ENCODE measurements at regions not wholly inside any gene's neighbourhood (a gene's known extent, or its start where the extent isn't known, plus 50 kb on each side); places are given as distances from the start of the nearest gene placed in this dataset.

DNA sequence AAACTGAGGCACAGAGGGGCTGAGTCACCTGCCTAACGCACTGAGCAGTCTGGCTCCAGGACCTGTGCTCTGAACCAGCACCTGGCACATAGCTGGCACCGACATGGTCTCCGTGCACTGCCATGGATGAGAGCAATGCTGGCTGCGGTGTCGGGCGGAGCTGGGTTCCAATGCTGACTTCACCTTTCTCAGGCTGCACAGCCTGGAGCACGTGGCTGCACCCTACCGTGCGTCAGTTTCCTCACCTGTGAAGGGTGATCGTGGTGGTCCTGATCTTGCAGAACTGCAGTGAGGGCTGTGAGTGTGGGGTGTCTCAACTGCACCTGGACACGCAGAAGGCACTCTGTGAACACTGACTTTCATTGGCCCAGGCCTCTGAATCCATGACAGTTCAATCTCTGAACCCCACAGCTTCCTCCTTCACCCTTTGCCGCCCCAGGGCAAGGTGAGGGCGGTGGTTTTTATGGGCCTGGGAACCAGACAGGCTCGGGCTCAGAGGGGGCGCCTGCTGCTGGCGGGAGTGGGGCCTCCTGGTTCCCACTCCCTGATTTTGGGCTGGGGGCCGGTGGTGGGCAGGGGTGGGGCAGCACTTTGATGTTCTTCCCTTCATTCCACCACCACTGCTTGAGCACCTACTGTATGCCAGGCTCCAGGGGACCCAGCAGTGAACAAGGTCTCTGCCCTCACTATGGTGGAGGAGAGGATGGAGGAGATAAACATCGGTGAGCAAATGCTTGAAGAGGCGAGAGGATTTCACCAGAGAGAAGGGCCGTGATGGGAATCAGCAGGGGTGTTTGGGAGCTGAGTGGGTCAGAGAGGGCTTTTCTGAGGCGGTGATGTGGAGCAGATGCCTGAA is 102.9 kb downstream of the CEBPB start:
- CTCF ChIA-PET = interaction anchor here (0.9 to 1.3 kb wide), 5 partner anchors 9 to 170 kb away, joined by 3 to 4 read pairs (median 3); no protein-coding TSS in a partner anchor
- DNase-seq (ENCODE audit: low read depth, low spot score) = no peak

DNA sequence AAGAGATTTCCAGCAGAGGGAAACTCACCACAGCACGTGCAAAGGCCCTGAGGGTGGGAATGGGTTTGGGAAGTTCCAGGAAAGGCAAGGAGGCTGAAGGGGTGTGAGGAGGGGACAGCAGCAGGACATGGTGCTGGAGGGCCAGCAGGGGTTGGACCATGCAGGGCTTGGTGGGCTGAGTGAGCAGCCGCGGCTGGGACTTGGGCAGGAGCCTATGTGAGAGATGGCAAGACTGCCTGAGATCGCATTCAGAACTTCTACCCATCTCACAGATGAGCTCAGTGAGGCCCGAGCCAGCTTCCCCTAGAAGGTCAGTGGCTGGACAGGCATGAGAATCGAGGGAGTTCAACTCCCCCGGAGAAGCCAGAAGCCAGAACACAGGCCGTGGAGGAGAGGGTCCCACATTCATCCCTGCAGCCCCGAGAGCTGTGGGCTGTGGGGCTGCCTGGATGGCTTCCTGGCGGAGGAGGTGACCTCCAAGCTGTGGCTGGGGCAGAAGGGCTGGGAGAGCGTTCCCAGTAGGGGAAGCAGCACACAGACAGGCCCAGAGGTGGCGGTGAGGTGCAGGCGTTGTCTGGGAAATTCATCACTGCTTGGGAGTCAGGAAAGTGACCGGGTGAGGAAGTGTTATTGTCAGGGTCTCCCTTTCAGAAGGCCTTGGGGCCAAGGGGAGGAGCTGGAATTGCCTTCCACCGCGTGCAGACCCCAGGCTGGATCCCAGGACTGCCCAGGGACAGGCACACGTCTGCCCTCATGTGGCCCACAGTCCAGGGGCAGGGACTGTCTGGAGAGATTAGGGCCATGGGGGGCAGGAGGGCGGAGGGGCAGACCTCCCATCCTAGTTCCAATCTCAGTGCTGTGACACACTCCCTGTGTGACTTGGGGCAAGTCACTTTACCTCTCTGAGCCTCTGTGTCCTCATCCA is 103.8 kb downstream of the CEBPB start:
- CTCF ChIA-PET = interaction anchor here (0.9 to 1.2 kb wide), 2 partner anchors 9 to 169 kb away, joined by 3 to 4 read pairs; no protein-coding TSS in a partner anchor
- TF ChIP-seq, protein P1, sequence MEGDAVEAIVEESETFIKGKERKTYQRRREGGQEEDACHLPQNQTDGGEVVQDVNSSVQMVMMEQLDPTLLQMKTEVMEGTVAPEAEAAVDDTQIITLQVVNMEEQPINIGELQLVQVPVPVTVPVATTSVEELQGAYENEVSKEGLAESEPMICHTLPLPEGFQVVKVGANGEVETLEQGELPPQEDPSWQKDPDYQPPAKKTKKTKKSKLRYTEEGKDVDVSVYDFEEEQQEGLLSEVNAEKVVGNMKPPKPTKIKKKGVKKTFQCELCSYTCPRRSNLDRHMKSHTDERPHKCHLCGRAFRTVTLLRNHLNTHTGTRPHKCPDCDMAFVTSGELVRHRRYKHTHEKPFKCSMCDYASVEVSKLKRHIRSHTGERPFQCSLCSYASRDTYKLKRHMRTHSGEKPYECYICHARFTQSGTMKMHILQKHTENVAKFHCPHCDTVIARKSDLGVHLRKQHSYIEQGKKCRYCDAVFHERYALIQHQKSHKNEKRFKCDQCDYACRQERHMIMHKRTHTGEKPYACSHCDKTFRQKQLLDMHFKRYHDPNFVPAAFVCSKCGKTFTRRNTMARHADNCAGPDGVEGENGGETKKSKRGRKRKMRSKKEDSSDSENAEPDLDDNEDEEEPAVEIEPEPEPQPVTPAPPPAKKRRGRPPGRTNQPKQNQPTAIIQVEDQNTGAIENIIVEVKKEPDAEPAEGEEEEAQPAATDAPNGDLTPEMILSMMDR (IDR thresholded peaks at IDR 0.05; ENCODE audit: insufficient read depth, low read length, missing control alignments) = no peak
- no peak overlapping the region for H3K4me3 ChIP-seq (ENCODE audit: low read depth, low read length)
- no peak for DNase-seq (ENCODE audit: low read depth, low spot score)
- POLR2A ChIA-PET = no interaction called here

More for the DNA sequence above, 102.9 kb downstream of the CEBPB start:
- TF ChIP-seq, protein P1 (IDR thresholded peaks at IDR 0.05; ENCODE audit: insufficient read depth, low read length, missing control alignments) = no peak
- POLR2A ChIA-PET = interaction anchor here (1.3 kb wide), 1 partner anchor 11 kb away, joined by 5 read pairs; no protein-coding TSS in a partner anchor
- H3K4me3 ChIP-seq (ENCODE audit: low read depth, low read length) = no peak overlapping the region

DNA sequence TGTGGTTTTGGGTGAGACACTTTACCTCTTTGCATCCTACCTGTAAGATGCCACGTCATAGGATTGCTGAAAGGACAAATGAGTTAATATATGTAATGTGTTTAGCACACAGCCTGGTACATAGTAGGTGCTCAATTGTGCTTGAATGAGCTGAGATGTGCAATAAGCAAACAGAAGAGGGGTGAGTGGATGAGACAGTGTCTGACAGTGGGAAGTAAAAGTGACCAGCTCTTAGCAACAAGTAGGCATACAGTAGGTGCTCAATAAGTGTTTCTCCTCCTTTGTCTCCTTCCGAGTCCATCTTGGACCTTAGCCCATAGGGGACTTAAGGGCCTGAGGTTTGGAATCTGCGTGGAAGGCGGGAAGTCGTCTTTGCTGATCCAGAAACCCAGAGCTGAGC is 104.7 kb downstream of the CEBPB start:
- no peak overlapping the region for H3K4me3 ChIP-seq (ENCODE audit: low read depth, low read length)
- no peak for DNase-seq (ENCODE audit: low read depth, low spot score)
- CTCF ChIA-PET = no interaction called here
- TF ChIP-seq, protein P1 (IDR thresholded peaks at IDR 0.05; ENCODE audit: insufficient read depth, low read length, missing control alignments) = no peak
- POLR2A ChIA-PET = no interaction called here

DNA sequence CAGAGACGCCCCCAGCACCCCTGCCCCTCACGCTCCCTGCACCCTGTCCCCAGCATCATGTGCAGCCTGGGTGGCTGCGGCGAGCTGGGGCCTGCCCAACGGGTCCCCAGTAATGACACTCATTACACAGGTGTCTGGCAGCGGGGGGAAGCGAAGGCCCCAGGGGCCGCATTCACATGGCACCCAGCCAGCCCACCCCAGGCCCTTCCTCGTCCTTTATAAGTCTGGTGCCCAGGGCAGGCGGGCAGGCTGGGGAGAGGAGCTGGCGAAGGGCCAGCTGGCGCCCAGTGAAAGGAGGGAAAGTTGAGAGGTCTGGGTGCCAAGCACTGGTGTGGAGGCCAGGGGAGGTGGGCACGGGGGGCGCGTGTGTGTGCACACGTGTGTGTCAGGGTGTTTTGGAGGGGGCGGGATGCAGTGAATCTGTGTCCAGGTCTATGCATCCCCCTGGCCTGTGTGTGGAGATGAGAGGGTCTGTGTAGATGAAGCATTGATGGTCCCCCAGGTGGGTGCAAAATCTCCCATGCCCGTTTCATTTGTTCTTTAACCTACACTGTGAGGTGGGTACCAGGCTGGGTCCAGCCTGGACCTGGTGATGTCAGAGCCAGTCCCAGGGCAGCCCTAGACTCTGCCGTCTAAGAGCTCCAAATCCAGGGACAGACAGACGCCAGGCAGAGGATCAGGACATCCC is 105.3 kb downstream of the CEBPB start:
- DNase-seq (ENCODE audit: low read depth, low spot score) = no peak
- no peak overlapping the region for H3K4me3 ChIP-seq (ENCODE audit: low read depth, low read length)
- TF ChIP-seq, protein P1 (IDR thresholded peaks at IDR 0.05; ENCODE audit: insufficient read depth, low read length, missing control alignments) = no peak
- ChIA-PET CTCF (interaction anchor here (1.0 to 1.1 kb wide), 3 partner anchors 9 to 168 kb away, joined by 3 to 4 read pairs (median 3); no protein-coding TSS in a partner anchor), POLR2A (interaction anchor here (1.0 kb wide), 1 partner anchor 11 kb away, joined by 4 read pairs; no protein-coding TSS in a partner anchor)

DNA sequence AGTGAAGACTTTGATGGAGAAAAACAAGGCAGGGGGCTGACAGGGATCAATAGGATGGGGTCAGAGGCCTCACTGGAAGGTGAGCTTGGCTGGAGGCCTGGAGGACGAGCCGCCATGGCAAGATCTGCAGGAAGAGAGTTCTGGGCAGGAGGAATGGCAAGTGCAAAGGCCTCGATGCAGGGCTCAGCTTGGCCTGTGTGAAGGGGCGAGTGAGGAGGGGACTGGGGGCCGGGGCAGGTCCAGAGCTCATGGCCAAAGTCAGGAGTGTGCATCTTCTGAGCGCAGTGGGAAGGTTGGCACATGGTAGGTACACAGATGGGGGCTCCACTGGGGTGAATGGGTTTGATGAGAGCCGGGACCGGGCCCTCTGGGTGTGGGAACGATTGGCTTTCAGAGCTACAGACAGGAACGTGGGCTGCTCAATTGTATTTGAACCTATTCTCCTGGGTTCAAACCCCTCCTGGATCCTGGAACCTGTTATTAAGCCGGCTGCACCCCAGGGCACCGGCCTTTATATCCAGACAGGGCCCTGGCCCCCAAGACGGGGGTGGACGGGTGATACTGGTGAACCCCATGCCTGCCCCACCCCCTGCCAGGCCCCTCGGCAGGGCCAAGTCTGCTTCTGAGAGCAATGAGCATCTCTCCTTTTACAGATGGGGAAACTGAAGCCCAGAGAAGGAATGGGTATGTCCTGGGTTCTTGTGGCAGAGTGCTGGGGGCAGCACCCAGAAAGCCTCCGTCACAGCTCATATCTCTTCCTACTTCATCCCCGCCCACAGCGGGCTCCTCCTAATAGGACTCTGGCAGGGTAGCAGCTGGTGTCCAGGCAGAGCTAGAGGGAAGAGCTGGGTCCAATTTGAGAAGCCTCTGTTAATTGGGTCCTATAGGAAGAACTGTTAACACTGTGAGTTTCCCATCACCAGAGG is 106.1 kb downstream of the CEBPB start:
- H3K4me3 ChIP-seq (ENCODE audit: low read depth, low read length) = no peak overlapping the region
- POLR2A ChIA-PET = interaction anchor here (1.0 kb wide), 1 partner anchor 12 kb away, joined by 4 read pairs; no protein-coding TSS in a partner anchor
- CTCF ChIA-PET = interaction anchor here (0.9 to 1.1 kb wide), 4 partner anchors 8 to 167 kb away, joined by 3 to 4 read pairs (median 3); no protein-coding TSS in a partner anchor
- DNase-seq (ENCODE audit: low read depth, low spot score) = no peak
- TF ChIP-seq, protein P1 (IDR thresholded peaks at IDR 0.05; ENCODE audit: insufficient read depth, low read length, missing control alignments) = no peak

Measured in AG04449 (cell line).